KMS-11 (cell line): ENCODE measurements at regions not wholly inside any gene's neighbourhood (a gene's known extent, or its start where the extent isn't known, plus 50 kb on each side); places are given as distances from the start of the nearest gene placed in this dataset.

Experiments used
- H2AFZ ChIP-seq: fragments of 200-600 bp; sonication (generic); 2 replicates; pipeline ENCODE4 v1.6.1; 2016; ENCODE audit warnings: antibody characterized with exemption, mixed run types, low read depth
- H3K27ac ChIP-seq: fragments of 200-600 bp; sonication (generic); 2 replicates; pipeline ENCODE4 v1.6.1; 2016; ENCODE audit warnings: mild to moderate bottlenecking, mixed run types
- H3K27me3 ChIP-seq: fragments of 200-600 bp; sonication (generic); 2 replicates; pipeline ENCODE4 v1.6.1; 2017; ENCODE audit warnings: mild to moderate bottlenecking, low read depth, mixed run types, moderate library complexity; ENCODE audit not compliant: insufficient read depth
- H3K36me3 ChIP-seq: fragments of 200-600 bp; sonication (generic); 2 replicates; pipeline ENCODE4 v1.6.1; 2017; ENCODE audit warnings: mild to moderate bottlenecking, mixed run types; ENCODE audit not compliant: insufficient read depth
- H3K4me1 ChIP-seq: fragments of 200-600 bp; sonication (generic); 2 replicates; pipeline ENCODE4 v1.6.1; 2016; ENCODE audit warnings: mild to moderate bottlenecking, low read depth, mixed run types; ENCODE audit not compliant: poor library complexity, severe bottlenecking
- H3K4me2 ChIP-seq: fragments of 200-600 bp; sonication (generic); 2 replicates; pipeline ENCODE4 v1.7.0; 2016; ENCODE audit warnings: mild to moderate bottlenecking, mixed run types
- H3K4me3 ChIP-seq: fragments of 200-600 bp; sonication (generic); IDR thresholded peaks from 2 replicates; pipeline ENCODE4 v1.6.1; 2017; ENCODE audit warnings: low read depth, low read length, mixed read lengths; ENCODE audit not compliant: insufficient read depth
- H3K79me2 ChIP-seq: fragments of 200-600 bp; sonication (generic); 2 replicates; pipeline ENCODE4 v1.6.1; 2016; ENCODE audit warnings: low read depth, mixed run types; ENCODE audit not compliant: insufficient read depth
- H3K9ac ChIP-seq: fragments of 200-600 bp; sonication (generic); 2 replicates; pipeline ENCODE4 v1.6.1; 2016; ENCODE audit warnings: mild to moderate bottlenecking, mixed run types
- H4K20me1 ChIP-seq: fragments of 200-600 bp; sonication (generic); 2 replicates; pipeline ENCODE4 v1.6.1; 2016; ENCODE audit warnings: mild to moderate bottlenecking, mixed run types; ENCODE audit not compliant: insufficient read depth
- CTCF ChIP-seq: fragments of 200-600 bp; sonication (generic); conservative IDR thresholded peaks from 2 replicates; pipeline ENCODE4 v1.6.1; 2017; ENCODE audit warnings: low read depth, mild to moderate bottlenecking, antibody characterized with exemption, low read length, moderate library complexity, mixed read lengths

DNA sequence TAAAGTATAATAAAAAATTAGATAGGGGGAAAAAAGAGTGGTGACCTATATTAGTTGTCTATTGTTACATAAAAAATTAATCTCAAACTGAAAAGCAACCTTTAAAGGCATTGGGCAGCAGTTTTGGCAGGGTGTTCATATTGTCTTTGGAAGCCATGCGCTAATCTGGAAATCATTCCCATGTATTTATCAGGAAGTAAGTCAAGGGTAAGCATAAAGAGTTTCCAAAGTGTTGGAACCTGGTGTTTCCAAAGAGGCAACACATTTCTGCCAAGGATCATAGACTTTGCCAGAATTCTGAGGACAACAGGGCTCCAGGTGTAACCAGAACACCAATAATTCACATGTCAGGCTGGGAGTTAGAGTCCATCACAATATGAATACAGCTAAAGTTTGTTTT, 55.7 kb upstream of the EGFR start:
- H3K4me1 ChIP-seq = no peaks in the 10 kb centered on the region
- no peak overlapping the region for H3K4me2 ChIP-seq
- TF ChIP-seq CTCF = no peak
- no peak overlapping the region for H3K27ac ChIP-seq
- H2AFZ ChIP-seq = no peak overlapping the region
- H3K79me2 ChIP-seq = no peaks in the 10 kb centered on the region
- H3K9ac ChIP-seq = no peak overlapping the region
- H3K36me3 ChIP-seq = no peaks in the 10 kb centered on the region
- no peaks in the 10 kb centered on the region for H4K20me1 ChIP-seq
- H3K4me3 ChIP-seq = no peak overlapping the region
- no peaks in the 10 kb centered on the region for H3K27me3 ChIP-seq

GRCh38 chr7:54964136-54964535, 54.7 kb upstream of the EGFR start:
- no peak for TF ChIP-seq CTCF
- no peaks in the 10 kb centered on the region for H4K20me1 ChIP-seq
- no peak overlapping the region for H3K27ac ChIP-seq
- no peak overlapping the region for H3K4me2 ChIP-seq
- H3K79me2 ChIP-seq = no peaks in the 10 kb centered on the region
- no peaks in the 10 kb centered on the region for H3K27me3 ChIP-seq
- H3K36me3 ChIP-seq = no peaks in the 10 kb centered on the region
- no peak overlapping the region for H2AFZ ChIP-seq
- H3K4me1 ChIP-seq = no peaks in the 10 kb centered on the region
- H3K9ac ChIP-seq = no peak overlapping the region
- H3K4me3 ChIP-seq = no peak overlapping the region

- no peaks in the 10 kb centered on the region for H4K20me1 ChIP-seq
- no peak overlapping the region for H3K9ac ChIP-seq
- no peak overlapping the region for H3K27ac ChIP-seq
- TF ChIP-seq CTCF = no peak
- no peaks in the 10 kb centered on the region for H3K79me2 ChIP-seq
- no peaks in the 10 kb centered on the region for H3K4me1 ChIP-seq
- H3K4me2 ChIP-seq = no peak overlapping the region
- no peak overlapping the region for H3K4me3 ChIP-seq
- H3K27me3 ChIP-seq = no peaks in the 10 kb centered on the region
- no peaks in the 10 kb centered on the region for H3K36me3 ChIP-seq
- H2AFZ ChIP-seq = no peak overlapping the region
These were observed 51.4 kb upstream of the EGFR start for GRCh38 chr7:54967377-54967776.

DNA sequence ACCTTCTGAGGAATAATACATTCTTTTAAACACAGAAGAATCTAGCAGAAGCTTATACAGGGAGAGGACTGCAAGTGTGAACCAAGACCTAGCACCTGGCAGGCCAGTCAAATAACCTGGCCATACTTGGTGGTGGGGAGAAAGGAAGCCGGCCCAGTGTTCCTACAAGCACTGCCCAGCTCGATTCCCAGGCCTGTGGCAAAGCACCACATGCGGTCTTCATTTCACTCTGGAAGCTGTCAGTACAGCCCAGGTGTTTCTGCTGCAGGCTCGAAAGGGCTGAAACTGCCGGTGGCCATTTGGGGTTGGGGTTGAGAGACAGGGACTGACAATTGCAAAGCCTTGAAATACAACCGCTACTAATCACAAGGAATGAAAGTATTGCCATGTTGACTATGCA, 50.8 kb upstream of the EGFR start:
- no peak overlapping the region for H2AFZ ChIP-seq
- H3K4me2 ChIP-seq = no peak overlapping the region

More for the DNA sequence above, 50.8 kb upstream of the EGFR start:
- H3K27me3 ChIP-seq = no peaks in the 10 kb centered on the region
- no peaks in the 10 kb centered on the region for H4K20me1 ChIP-seq
- TF ChIP-seq CTCF = no peak
- H3K79me2 ChIP-seq = no peaks in the 10 kb centered on the region
- H3K4me1 ChIP-seq = no peaks in the 10 kb centered on the region
- H3K27ac ChIP-seq = no peak overlapping the region
- H3K4me3 ChIP-seq = no peak overlapping the region
- no peaks in the 10 kb centered on the region for H3K36me3 ChIP-seq
- H3K9ac ChIP-seq = no peak overlapping the region
